ENCODE measurements at regions not wholly inside any gene's neighbourhood (a gene's known extent, or its start where the extent isn't known, plus 50 kb on each side); places are given as distances from the start of the nearest gene placed in this dataset.

- no peak for TF ChIP-seq EZH2phosphoT487 (IDR thresholded peaks at IDR 0.05; ENCODE audit: insufficient read depth, low read depth)
- no peak for TF ChIP-seq EZH2 (IDR thresholded peaks at IDR 0.05; ENCODE audit: insufficient read depth, poor library complexity, severe bottlenecking)
These were observed 1996.2 kb upstream of the FLRT2 start for GRCh38 chr14:83533734-83534133.
